OCI-LY3 (cell line): ENCODE measurements at regions not wholly inside any gene's neighbourhood (a gene's known extent, or its start where the extent isn't known, plus 50 kb on each side); places are given as distances from the start of the nearest gene placed in this dataset.

ENCODE experiments used
- CTCF ChIP-seq: fragments of 200-600, 300-600 bp; sonication (generic); IDR thresholded peaks from 2 replicates; pipeline ENCODE4 v1.5.1; 2014; ENCODE audit warnings: antibody characterized with exemption, low read length, low read depth
- EZH2phosphoT487 ChIP-seq: fragments of 200-600 bp; shearing (Covaris generic); IDR thresholded peaks from 2 replicates; pipeline ENCODE4 v1.6.1; 2018; ENCODE audit warnings: antibody characterized with exemption, mixed run types, low read depth

- TF ChIP-seq CTCF = no peak
- no peak for TF ChIP-seq EZH2phosphoT487
These were observed 109.7 kb upstream of the OSMR start for GRCh38 chr5:38736089-38736488.
